ENCODE measurements at regions not wholly inside any gene's neighbourhood (a gene's known extent, or its start where the extent isn't known, plus 50 kb on each side); places are given as distances from the start of the nearest gene placed in this dataset.

GRCh38 chr12:16730772-16731171 lies 124.8 kb upstream of the LMO3 start:
- no peak for TF ChIP-seq POLR2AphosphoS5 (IDR thresholded peaks at IDR 0.05; ENCODE audit: low read depth, low read length)
- no peak for TF ChIP-seq POLR2A (IDR thresholded peaks at IDR 0.05; ENCODE audit: low read depth, low read length)

Data from GM12892 (cell line).